H1 (cell line): ENCODE measurements at regions not wholly inside any gene's neighbourhood (a gene's known extent, or its start where the extent isn't known, plus 50 kb on each side); places are given as distances from the start of the nearest gene placed in this dataset.

Experiments used
- CTCF ChIA-PET: fragments of 300-600 bp; sonication (Branson Sonifier 250); formaldehyde crosslinking; loops from one replicate; lab custom pipeline; 2021; ENCODE audit not compliant: partially characterized antibody; lab: Charles Lee
- POLR2A ChIA-PET: fragments of 300-600 bp; sonication (Branson Sonifier 250); formaldehyde crosslinking; loops from one replicate; lab custom pipeline; 2021; ENCODE audit warnings: inconsistent platforms; ENCODE audit not compliant: partially characterized antibody; lab: Charles Lee
- DNase-seq, 2 experiments: peaks; one replicate each; pipeline versions ENCODE4 v3.0.0 to v3.0.0-alpha.2; 2010 to 2022; ENCODE audit warnings: low spot score in 2 of 2, low read depth in 1 of 2, mixed read lengths in 1 of 2
- FAIRE-seq: peaks from 2 replicates; lab custom pipeline; 2011; peaks lifted over from hg19 to GRCh38; lab: Jason Lieb, UNC
- H2AFZ ChIP-seq: 2 replicates; pipeline ENCODE4 v1.8.1; 2012; ENCODE audit warnings: low read length, inconsistent platforms
- H2AK5ac ChIP-seq: 2 replicates; pipeline ENCODE4 v1.6.1; 2013; ENCODE audit warnings: low read depth, low read length
- H2BK120ac ChIP-seq: replicated peaks from 2 replicates; pipeline ENCODE3; 2013; ENCODE audit warnings: low read depth, low read length, inconsistent platforms
- H2BK12ac ChIP-seq: 2 replicates; pipeline ENCODE4 v1.6.1; 2013; ENCODE audit warnings: low read depth, low read length
- H2BK15ac ChIP-seq: 2 replicates; pipeline ENCODE4 v1.6.1; 2013; ENCODE audit warnings: low read length
- H2BK20ac ChIP-seq: 2 replicates; pipeline ENCODE4 v1.6.1; 2013; ENCODE audit warnings: low read length
- H2BK5ac ChIP-seq: 2 replicates; pipeline ENCODE4 v1.6.1; 2013; ENCODE audit warnings: low read depth, low read length
- H3K14ac ChIP-seq: 2 replicates; pipeline ENCODE4 v1.6.1; 2013; ENCODE audit warnings: inconsistent platforms; ENCODE audit not compliant: insufficient read length
- H3K18ac ChIP-seq: 2 replicates; pipeline ENCODE4 v1.6.1; 2013; ENCODE audit warnings: low read length; ENCODE audit errors: extremely low read depth
- H3K23ac ChIP-seq: 2 replicates; pipeline ENCODE4 v1.6.1; 2013; ENCODE audit warnings: inconsistent platforms; ENCODE audit not compliant: insufficient read length
- H3K23me2 ChIP-seq: 2 replicates; pipeline ENCODE4 v1.6.1; 2013; ENCODE audit warnings: low read depth, low read length
- H3K27ac ChIP-seq: 2 replicates; pipeline ENCODE4 v1.6.1; 2011; ENCODE audit warnings: low read depth, low read length, inconsistent platforms
- H3K27me3 ChIP-seq, 4 experiments: replicated peaks in 1 of 4; 1 replicate in 1 of 4; 2 replicates in 3 of 4; pipeline versions ENCODE4 v1.6.1 to v1.8.1; 2011 to 2013; ENCODE audit warnings: low read length in 3 of 4, mild to moderate bottlenecking in 3 of 4, inconsistent platforms in 2 of 4, mixed read lengths in 2 of 4, moderate library complexity in 1 of 4; ENCODE audit not compliant: control insufficient read depth in 3 of 4, insufficient read depth in 3 of 4; ENCODE audit errors: extremely low read depth in 1 of 4
- H3K36me3 ChIP-seq, 4 experiments: 2 replicates each; pipeline versions ENCODE4 v1.6.1 to v1.8.1; 2011 to 2013; ENCODE audit warnings: mild to moderate bottlenecking in 4 of 4, low read length in 3 of 4, moderate library complexity in 2 of 4, control low read depth in 1 of 4, inconsistent platforms in 1 of 4; ENCODE audit not compliant: insufficient read depth in 4 of 4, control insufficient read depth in 2 of 4
- H3K4ac ChIP-seq: replicated peaks from 2 replicates; pipeline ENCODE3; 2013; ENCODE audit warnings: low read length, low read depth, mixed read lengths, inconsistent platforms; ENCODE audit not compliant: insufficient read length
- H3K4me1 ChIP-seq, 4 experiments: replicated peaks in 1 of 4; 1 replicate in 1 of 4; 2 replicates in 3 of 4; pipeline versions ENCODE4 v1.6.1 to v1.8.1; 2011 to 2013; ENCODE audit warnings: low read length in 3 of 4, inconsistent platforms in 2 of 4, mixed read lengths in 1 of 4; ENCODE audit not compliant: insufficient read depth in 4 of 4, control insufficient read depth in 3 of 4
- H3K4me2 ChIP-seq, 2 experiments: 2 replicates each; pipeline versions ENCODE4 v1.6.1 to v1.8.1; 2011 to 2013; ENCODE audit warnings: low read depth in 2 of 2, low read length in 2 of 2, control low read depth in 1 of 2, inconsistent platforms in 1 of 2, mild to moderate bottlenecking in 1 of 2; ENCODE audit not compliant: insufficient read depth in 1 of 2
- H3K4me3 ChIP-seq, 4 experiments: fragments of 200-600, 300-600 bp in 1 of 4; sonication (generic), shearing (Covaris generic), sonication (Bioruptor Twin) in 1 of 4; 2 replicates each; pipeline versions ENCODE4 v1.5.1 to v1.8.1; 2011 to 2016; ENCODE audit warnings: low read length in 4 of 4, low read depth in 3 of 4, control low read depth in 2 of 4, inconsistent platforms in 2 of 4, mild to moderate bottlenecking in 2 of 4, mixed read lengths in 1 of 4, moderate library complexity in 1 of 4; ENCODE audit not compliant: insufficient read depth in 2 of 4; ENCODE audit errors: extremely low read depth in 1 of 4
- H3K56ac ChIP-seq: replicated peaks from 2 replicates; pipeline ENCODE3; 2013; ENCODE audit warnings: low read depth, mild to moderate bottlenecking, mixed read lengths, low read length, inconsistent platforms; ENCODE audit not compliant: insufficient read length
- H3K79me1 ChIP-seq: 2 replicates; pipeline ENCODE4 v1.6.1; 2013; ENCODE audit warnings: low read depth, low read length, control low read depth
- H3K79me2 ChIP-seq, 2 experiments: 2 replicates each; pipeline versions ENCODE4 v1.6.1 to v1.8.1; 2012 to 2013; ENCODE audit warnings: low read length in 2 of 2, mild to moderate bottlenecking in 2 of 2, inconsistent platforms in 1 of 2; ENCODE audit not compliant: insufficient read depth in 2 of 2, control insufficient read depth in 1 of 2
- H3K9ac ChIP-seq, 4 experiments: replicated peaks in 1 of 4; 1 replicate in 1 of 4; 2 replicates in 3 of 4; pipeline versions ENCODE4 v1.6.1 to v1.8.1; 2011 to 2013; ENCODE audit warnings: low read depth in 3 of 4, low read length in 3 of 4, control low read depth in 2 of 4, mild to moderate bottlenecking in 2 of 4, moderate library complexity in 2 of 4, inconsistent platforms in 1 of 4; ENCODE audit errors: extremely low read depth in 1 of 4
- H3K9me3 ChIP-seq, 2 experiments: 2 replicates each; pipeline versions ENCODE4 v1.6.1 to v1.8.1; 2012 to 2013; ENCODE audit warnings: mild to moderate bottlenecking in 2 of 2, moderate library complexity in 2 of 2, control low read depth in 1 of 2, inconsistent platforms in 1 of 2, low read depth in 1 of 2, low read length in 1 of 2, mixed read lengths in 1 of 2; ENCODE audit not compliant: insufficient read depth in 2 of 2
- H4K20me1 ChIP-seq, 2 experiments: replicated peaks in 1 of 2; 2 replicates each; pipeline versions ENCODE3 to v1.8.1; 2011 to 2013; ENCODE audit warnings: inconsistent platforms in 2 of 2, low read length in 2 of 2, mild to moderate bottlenecking in 1 of 2; ENCODE audit not compliant: insufficient read depth in 2 of 2, control insufficient read depth in 1 of 2
- H4K5ac ChIP-seq: 2 replicates; pipeline ENCODE4 v1.6.1; 2013; ENCODE audit warnings: low read length, low read depth, mixed read lengths, inconsistent platforms; ENCODE audit not compliant: insufficient read length
- H4K8ac ChIP-seq: 2 replicates; pipeline ENCODE4 v1.8.0; 2013; ENCODE audit warnings: mild to moderate bottlenecking, moderate library complexity, low read length, inconsistent platforms; ENCODE audit not compliant: insufficient read depth; ENCODE audit errors: extremely low read depth
- H4K91ac ChIP-seq: replicated peaks from 2 replicates; pipeline ENCODE3; 2013; ENCODE audit warnings: low read length, mixed read lengths, inconsistent platforms; ENCODE audit not compliant: insufficient read length
- ATF2 ChIP-seq: IDR thresholded peaks from 2 replicates; pipeline ENCODE4 v1.6.1; 2012; ENCODE audit warnings: low read length, inconsistent platforms
- WGBS, 2 experiments: shearing (Covaris generic) in 1 of 2; methylation state at CpG; one replicate each; pipeline versions ENCODE4 v1.1.6 to v1.1.7; 2013 to 2015; ENCODE audit warnings: low lambda C conversion rate in 2 of 2, mixed read lengths in 2 of 2, inconsistent platforms in 1 of 2, low coverage in 1 of 2, missing lambda C conversion rate in 1 of 2; ENCODE audit not compliant: insufficient replicate concordance in 2 of 2, insufficient coverage in 1 of 2, insufficient read length in 1 of 2; ENCODE audit errors: extremely low coverage in 1 of 2, missing lambda C conversion rate in 1 of 2; 5-methylcytosine and 5-hydroxymethylcytosine counted together

- Histone ChIP-seq H4K8ac (no peak overlapping the region), H3K4me1 (peaks cover 0 to 19% (median 1%) of the 10 kb centered on the region in 4 experiments; a peak in 5 of 7 replicates), H3K4me3 (no peak overlapping the region), H3K14ac (no peak overlapping the region), H2BK20ac (no peak overlapping the region), H2AFZ (no peak overlapping the region), H4K5ac (no peak overlapping the region), H3K18ac (no peak overlapping the region), H3K27ac (no peak overlapping the region), H3K56ac (no peak overlapping the region), H3K79me1 (no peaks in the 10 kb centered on the region), H3K4ac (no peak overlapping the region), H3K9ac (no peak overlapping the region), H2BK12ac (no peak overlapping the region), H2BK120ac (no peak overlapping the region), H3K36me3 (no peaks in the 10 kb centered on the region), H4K91ac (no peak overlapping the region), H3K27me3 (no peaks in the 10 kb centered on the region), H3K9me3 (no peaks in the 10 kb centered on the region), H3K23me2 (no peaks in the 10 kb centered on the region; the same call in 1 of the 2 replicates), H3K4me2 (no peak overlapping the region; a peak in 1 of 4 replicates), H3K23ac (no peak overlapping the region), H2BK5ac (no peak overlapping the region; the same call in 1 of the 2 replicates), H2AK5ac (no peak overlapping the region), H4K20me1 (no peaks in the 10 kb centered on the region), H2BK15ac (no peak overlapping the region), H3K79me2 (no peaks in the 10 kb centered on the region)
- FAIRE-seq (no peak), DNase-seq (no peak)
- no peak for TF ChIP-seq ATF2
- ChIA-PET CTCF (interaction anchor here (0.7 kb wide), 1 partner anchor 145 kb away, joined by 3 read pairs; no protein-coding TSS in a partner anchor), POLR2A (no interaction called here)
- WGBS, 2 experiments: 54% methylated on average over 4 of the region's 4 CpGs; no CpG with 5 or more reads in 1 of the 2 experiments
These were observed 369.4 kb downstream of the SOX2 start for GRCh38 chr3:182081096-182081495.
